ES-I3 (cell line): ENCODE measurements at regions not wholly inside any gene's neighbourhood (a gene's known extent, or its start where the extent isn't known, plus 50 kb on each side); places are given as distances from the start of the nearest gene placed in this dataset.
"Not testable (repeated sequence)": the region's sequence is repeated elsewhere in the genome, so short reads cannot be mapped to it uniquely, and the experiment has no call there.

Experiments
- H3K36me3 ChIP-seq: 2 replicates; pipeline ENCODE4 v1.6.1; 2013; ENCODE audit warnings: mild to moderate bottlenecking, low read length, control low read depth, moderate library complexity; ENCODE audit not compliant: insufficient read depth
- H3K4me1 ChIP-seq: 2 replicates; pipeline ENCODE4 v1.6.1; 2013; ENCODE audit warnings: mild to moderate bottlenecking, control low read depth, low read length; ENCODE audit not compliant: insufficient read depth
- H3K9ac ChIP-seq: 2 replicates; pipeline ENCODE4 v1.6.1; 2013; ENCODE audit warnings: low read depth, mild to moderate bottlenecking, low read length, moderate library complexity
- H3K9me3 ChIP-seq: 2 replicates; pipeline ENCODE4 v1.6.1; 2013; ENCODE audit warnings: mild to moderate bottlenecking, low read length, moderate library complexity; ENCODE audit not compliant: control insufficient read depth, insufficient read depth

- not testable (repeated sequence) for H3K9ac ChIP-seq
These were observed 269.0 kb upstream of the RBMS1 start for GRCh38 chr2:160762493-160763128.

DNA sequence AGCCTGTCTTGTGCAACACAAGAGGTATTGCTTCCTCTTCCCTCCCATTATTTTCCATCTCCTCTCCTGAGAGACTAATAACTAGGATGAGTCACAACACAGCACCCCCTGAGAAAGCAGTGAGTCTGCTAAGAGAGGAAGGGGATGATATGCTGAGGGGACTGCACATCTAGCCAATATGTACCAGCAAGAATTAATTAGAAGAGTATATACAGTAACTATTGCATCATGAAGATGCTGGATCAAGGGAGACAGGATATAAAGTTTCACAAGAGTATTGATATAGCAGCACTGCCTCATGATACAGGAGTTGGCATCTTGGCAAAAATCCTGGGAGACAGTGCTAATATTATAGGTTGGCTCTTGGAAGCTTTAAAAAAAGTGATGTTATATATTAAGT, 289.9 kb upstream of the RBMS1 start:
- H3K9me3 ChIP-seq, result no peaks in the 10 kb centered on the region
- no peak overlapping the region for H3K9ac ChIP-seq
- no peaks in the 10 kb centered on the region for H3K4me1 ChIP-seq
- no peaks in the 10 kb centered on the region for H3K36me3 ChIP-seq

More at GRCh38 chr2:160762493-160763128, 269.0 kb upstream of the RBMS1 start:
- H3K36me3 ChIP-seq, H3K4me1 ChIP-seq, H3K9me3 ChIP-seq: not testable (repeated sequence)

DNA sequence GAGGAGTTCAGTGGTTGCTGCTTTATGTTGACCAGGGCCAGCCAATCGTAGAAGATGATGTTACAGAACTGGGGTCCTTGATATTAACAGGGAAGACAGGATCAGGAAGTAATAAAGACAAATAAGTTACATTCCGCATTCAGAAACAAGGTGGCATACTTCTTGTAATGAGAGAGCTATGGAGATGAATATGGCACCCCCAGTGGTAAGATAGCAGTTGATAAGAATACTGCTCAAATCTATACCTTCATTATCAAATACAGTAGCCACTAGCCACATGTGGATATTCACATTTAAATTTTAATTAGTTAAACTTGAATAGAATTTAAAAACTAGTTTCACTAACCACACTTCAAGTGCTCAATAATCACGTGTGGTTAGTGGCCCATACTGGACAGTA, 290.4 kb upstream of the RBMS1 start:
- no peaks in the 10 kb centered on the region for H3K9me3 ChIP-seq
- H3K9ac ChIP-seq, result no peak overlapping the region
- H3K36me3 ChIP-seq, result no peaks in the 10 kb centered on the region
- H3K4me1 ChIP-seq, result no peaks in the 10 kb centered on the region

DNA sequence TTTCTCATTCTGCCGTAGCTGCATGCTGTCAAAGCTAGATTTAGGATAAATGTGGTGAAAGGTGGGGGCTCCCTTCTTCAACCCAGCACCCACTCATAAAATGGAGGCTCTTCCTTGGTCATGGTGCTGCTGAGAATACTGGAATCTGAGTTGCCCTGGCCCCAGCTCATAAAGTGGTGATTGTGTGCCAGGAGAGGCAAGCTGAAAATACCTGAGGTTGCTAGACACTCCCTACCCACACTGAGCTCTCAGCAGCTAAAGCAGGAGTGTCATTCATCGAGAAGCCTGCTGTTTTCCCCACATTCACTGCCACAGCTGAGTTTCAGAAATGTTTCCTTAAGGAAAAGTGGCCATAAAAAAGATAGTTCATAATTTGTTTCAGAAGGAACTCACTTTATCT, 297.1 kb upstream of the RBMS1 start:
- Histone ChIP-seq H3K9me3 (no peaks in the 10 kb centered on the region), H3K4me1 (no peaks in the 10 kb centered on the region), H3K9ac (no peak overlapping the region), H3K36me3 (no peaks in the 10 kb centered on the region)

DNA sequence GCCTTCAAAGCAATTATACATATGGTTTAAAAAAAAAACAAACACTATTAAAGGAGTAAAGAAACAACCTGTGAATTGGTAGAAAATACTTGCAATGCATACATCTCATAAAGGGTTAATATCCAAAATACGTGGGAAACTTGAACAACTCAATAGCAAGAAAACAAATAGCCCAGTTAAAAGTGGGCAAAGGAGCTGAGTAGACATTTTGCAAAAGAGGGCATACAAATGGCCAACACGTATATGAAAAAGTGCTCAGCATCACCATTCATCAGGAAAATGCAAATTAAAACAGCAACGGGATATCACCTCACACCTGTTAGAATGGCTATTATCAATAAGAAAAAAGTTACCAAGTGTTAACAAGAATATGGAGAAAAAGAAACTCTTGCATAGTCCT, 298.3 kb upstream of the RBMS1 start:
- Histone ChIP-seq H3K36me3 (no peaks in the 10 kb centered on the region), H3K9me3 (no peaks in the 10 kb centered on the region), H3K9ac (no peak overlapping the region), H3K4me1 (no peaks in the 10 kb centered on the region)

- H3K36me3 ChIP-seq, result no peaks in the 10 kb centered on the region
- no peaks in the 10 kb centered on the region for H3K9me3 ChIP-seq
- H3K4me1 ChIP-seq, result no peaks in the 10 kb centered on the region
These were observed 299.2 kb upstream of the RBMS1 start for GRCh38 chr2:160792837-160793236.

DNA sequence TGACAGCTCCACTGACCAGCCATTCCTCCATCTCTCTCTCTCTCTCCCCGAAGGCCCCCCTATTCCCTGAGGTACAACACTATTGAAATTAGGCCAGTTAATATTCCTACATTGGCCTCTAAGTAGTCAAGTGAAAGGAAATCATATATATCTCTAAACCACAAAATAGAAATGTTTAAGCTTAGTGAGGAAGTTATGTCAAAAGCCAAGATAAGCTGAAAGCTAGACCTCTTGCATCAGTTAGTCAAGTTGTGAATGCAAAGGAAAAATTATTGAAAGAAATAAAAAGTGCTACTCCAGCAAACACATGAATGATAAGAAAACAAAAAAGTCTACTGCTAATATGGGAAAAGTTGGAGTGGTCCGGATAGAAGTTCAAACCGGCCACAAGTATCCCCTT, 301.3 kb upstream of the RBMS1 start:
- H3K9ac ChIP-seq, result no peak overlapping the region
- H3K4me1 ChIP-seq, result no peaks in the 10 kb centered on the region
- H3K9me3 ChIP-seq, result no peaks in the 10 kb centered on the region
- no peaks in the 10 kb centered on the region for H3K36me3 ChIP-seq

More at GRCh38 chr2:160792837-160793236, 299.2 kb upstream of the RBMS1 start:
- no peak overlapping the region for H3K9ac ChIP-seq

DNA sequence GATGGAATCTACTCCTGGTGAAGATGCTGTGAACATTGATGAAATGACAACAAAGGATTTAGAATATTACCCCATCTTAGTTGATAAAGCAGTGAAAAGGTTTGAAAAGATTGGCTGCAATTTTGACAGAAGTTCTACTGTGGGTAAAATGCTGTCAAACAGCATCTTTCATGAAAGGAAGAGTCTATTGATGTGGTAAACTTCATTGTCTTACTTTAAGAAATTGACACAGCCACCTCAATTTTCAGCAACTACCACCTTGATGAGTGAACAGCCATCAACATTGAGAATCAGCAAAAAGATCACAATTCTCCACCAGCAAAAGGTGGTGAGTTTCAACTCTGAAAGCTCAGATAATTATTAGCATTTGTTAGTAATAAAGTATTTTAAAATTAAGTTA, 310.3 kb upstream of the RBMS1 start:
- no peak overlapping the region for H3K9ac ChIP-seq
- H3K4me1 ChIP-seq, result no peaks in the 10 kb centered on the region
- no peaks in the 10 kb centered on the region for H3K9me3 ChIP-seq
- H3K36me3 ChIP-seq, result no peaks in the 10 kb centered on the region

DNA sequence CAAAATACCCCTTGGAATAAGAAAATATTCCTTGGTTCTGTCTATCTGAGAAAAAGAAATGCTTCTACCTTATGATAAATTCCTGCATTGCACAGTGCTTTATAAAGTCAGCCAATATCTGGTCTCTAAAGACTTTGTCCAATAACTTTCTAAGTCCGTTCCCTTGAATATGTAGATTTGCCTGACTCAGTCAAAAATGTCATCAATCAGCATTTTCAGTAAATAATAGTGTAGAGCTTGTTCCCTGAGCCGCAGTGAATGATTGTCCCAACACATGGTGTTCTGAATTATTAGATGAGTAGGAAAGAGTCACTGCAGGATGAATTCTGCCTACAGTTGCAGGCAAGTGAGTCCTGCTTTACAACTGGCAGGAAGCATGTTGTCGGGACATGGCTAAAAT, 316.8 kb upstream of the RBMS1 start:
- Histone ChIP-seq H3K9ac (no peak overlapping the region), H3K9me3 (no peaks in the 10 kb centered on the region), H3K4me1 (no peaks in the 10 kb centered on the region), H3K36me3 (no peaks in the 10 kb centered on the region)

DNA sequence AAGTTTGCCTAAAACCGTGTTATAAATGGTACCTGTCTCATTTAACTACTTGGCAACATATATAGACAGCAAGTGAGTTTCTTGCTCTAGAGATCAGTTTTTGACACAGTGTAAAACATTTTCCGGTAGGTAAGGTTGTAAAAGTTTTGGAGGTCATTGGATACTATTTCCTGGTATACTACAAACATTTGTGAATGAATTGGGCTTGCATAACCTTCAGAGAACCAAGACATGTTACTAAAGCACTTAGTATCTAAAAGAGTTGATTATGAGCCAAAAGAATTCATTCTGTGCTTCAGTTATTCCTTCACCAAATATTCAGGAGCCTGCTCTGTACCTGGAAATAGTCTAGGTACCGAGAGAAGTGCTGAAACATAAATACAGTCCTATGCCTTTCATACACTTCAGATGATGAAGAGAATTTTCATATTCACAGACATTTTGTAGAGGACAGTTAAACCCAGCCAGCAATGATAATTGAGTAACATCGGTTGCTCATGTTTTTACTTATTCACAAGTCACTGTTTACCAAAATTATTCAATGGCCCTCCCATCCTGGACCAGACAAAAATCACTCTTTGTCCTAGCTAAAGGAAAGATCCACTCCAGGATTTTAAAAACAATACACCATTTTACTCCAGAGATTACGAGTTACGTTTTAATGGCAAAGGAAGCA, 319.4 kb upstream of the RBMS1 start:
- Histone ChIP-seq H3K9ac (no peak overlapping the region), H3K4me1 (no peaks in the 10 kb centered on the region), H3K36me3 (no peaks in the 10 kb centered on the region), H3K9me3 (no peaks in the 10 kb centered on the region)

DNA sequence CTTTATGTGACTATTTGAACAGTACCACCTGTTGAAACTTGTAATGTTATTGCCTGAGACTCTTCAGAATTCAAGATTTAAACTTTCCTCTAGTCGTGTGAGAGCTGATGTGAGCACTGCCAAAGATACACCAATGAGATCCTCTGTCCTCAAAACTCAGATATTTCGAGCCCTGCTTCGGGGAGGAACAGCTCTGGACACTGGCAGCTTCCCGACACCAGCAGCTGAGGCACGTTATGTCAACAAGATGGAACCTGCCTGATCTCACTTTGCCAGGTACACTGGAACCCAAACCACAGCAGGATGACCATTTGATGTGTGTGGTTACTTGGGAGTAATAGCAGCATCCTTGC, 319.9 kb upstream of the RBMS1 start:
- H3K9ac ChIP-seq, result no peak overlapping the region
- no peaks in the 10 kb centered on the region for H3K9me3 ChIP-seq
- no peaks in the 10 kb centered on the region for H3K4me1 ChIP-seq
- H3K36me3 ChIP-seq, result no peaks in the 10 kb centered on the region

DNA sequence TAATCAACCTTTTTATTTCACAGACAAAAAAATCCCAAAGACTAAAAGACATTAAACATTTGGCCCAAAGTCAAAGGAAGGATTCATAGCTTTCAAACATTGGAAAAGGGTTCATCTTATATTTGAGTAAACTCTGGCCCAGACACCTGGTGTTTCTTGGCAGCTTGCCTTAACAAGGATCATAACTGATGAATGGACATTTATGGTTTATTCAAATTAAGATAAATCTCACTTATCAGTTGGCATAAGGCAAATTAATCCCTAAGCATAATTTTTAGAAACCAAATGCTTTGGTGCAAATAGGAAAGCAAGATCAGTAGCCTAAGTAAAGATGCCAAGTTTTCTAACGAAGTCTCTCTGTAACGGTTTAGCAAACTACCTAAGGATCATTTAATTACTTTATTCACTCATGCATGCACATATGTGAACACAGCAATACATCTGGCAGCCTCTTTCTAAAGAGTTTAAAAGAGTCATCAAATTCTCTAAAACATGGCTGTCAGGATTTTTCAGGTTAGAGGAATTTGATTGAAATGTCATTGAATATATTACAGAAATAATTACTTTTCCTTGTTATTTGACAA, 323.4 kb upstream of the RBMS1 start:
- no peaks in the 10 kb centered on the region for H3K4me1 ChIP-seq
- H3K9me3 ChIP-seq, result no peaks in the 10 kb centered on the region
- H3K9ac ChIP-seq, result no peak overlapping the region
- no peaks in the 10 kb centered on the region for H3K36me3 ChIP-seq

DNA sequence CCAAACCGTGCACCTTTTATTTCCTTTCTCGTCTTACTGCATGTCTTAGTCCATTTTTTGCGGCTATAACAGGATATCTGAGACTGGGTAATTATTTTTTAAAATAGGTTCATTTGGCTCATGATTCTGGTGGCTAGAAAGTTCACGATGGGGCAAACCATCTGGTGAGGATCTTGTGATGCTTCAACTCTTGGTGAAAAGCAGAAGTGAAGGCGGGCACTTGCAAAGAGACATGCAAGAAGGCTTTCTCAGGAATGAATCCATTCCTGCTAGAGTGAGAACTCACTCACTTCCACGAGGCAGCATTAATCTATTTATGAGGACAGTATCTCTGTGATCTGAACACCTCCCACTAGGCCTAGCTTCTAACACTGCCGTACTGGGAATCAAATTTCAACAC, 327.1 kb upstream of the RBMS1 start:
- Histone ChIP-seq H3K9ac (no peak overlapping the region), H3K36me3 (no peaks in the 10 kb centered on the region), H3K9me3 (peaks cover 3% of the 10 kb centered on the region; the same call in 1 of the 2 replicates), H3K4me1 (no peaks in the 10 kb centered on the region)

GRCh38 chr2:160822006-160822405, 328.4 kb upstream of the RBMS1 start:
- Histone ChIP-seq H3K36me3 (no peaks in the 10 kb centered on the region), H3K9me3 (peaks cover 3% of the 10 kb centered on the region; the same call in 1 of the 2 replicates), H3K9ac (no peak overlapping the region), H3K4me1 (no peaks in the 10 kb centered on the region)

DNA sequence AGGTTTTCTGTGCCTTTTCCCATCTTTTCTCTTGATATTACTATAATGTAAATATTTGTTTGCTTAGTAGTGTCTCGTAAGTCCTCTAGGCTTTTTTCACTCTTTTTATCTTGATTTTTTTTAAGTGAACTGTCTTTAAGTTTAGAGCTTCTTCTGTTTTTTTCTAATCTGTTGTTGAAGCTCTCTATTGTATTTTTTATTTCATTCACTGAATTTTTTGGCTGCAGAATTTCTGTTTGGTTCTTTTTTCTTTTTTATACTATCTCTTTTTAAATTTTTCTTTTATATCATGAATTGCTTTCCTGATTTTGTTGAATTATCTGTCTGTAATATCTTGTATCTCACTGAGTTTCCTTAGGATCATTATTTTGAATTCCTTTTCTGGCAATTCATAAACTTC, 331.8 kb upstream of the RBMS1 start:
- H3K9me3 ChIP-seq, result peaks cover 3% of the 10 kb centered on the region; the same call in 1 of the 2 replicates
- H3K4me1 ChIP-seq, result no peaks in the 10 kb centered on the region
- H3K36me3 ChIP-seq, result no peaks in the 10 kb centered on the region
- H3K9ac ChIP-seq, result no peak overlapping the region
